HG03520 (cell line): ENCODE measurements at regions not wholly inside any gene's neighbourhood (a gene's known extent, or its start where the extent isn't known, plus 50 kb on each side); places are given as distances from the start of the nearest gene placed in this dataset.
"Not testable (repeated sequence)": the region's sequence is repeated elsewhere in the genome, so short reads cannot be mapped to it uniquely, and the experiment has no call there.

Experiments used
- ATAC-seq: cut with Tn5 transposase; IDR thresholded peaks from one replicate; pipeline ENCODE4 v1.9.1; 2021; ENCODE audit warnings: mild to moderate bottlenecking, moderate library complexity; ENCODE audit not compliant: unreplicated experiment

- ATAC-seq, result no peak
These were observed 403.8 kb upstream of the PRR20A start for GRCh38 chr13:56736966-56737365.

DNA sequence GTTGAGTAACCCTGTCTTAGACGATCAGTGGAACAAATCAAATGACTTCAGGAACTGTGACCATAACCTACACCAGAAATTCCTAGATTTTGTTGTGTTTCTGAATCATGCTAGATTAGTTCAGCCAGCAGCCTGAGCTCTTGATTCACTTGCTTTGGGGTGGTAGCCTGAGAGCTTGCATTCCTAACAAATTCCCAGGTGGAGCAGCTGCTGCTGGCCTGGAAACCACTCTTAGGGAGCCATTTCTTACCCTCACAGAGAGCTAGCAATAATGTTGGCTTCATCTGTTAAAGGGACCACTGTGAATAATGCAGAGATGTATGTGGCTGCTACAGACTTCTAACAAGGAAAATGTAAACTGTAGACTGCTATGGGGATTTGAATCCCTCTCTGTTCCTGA lies 388.1 kb upstream of the PRR20A start:
- no peak for ATAC-seq

GRCh38 chr13:56755181-56755935 lies 385.4 kb upstream of the PRR20A start:
- ATAC-seq, result no peak

DNA sequence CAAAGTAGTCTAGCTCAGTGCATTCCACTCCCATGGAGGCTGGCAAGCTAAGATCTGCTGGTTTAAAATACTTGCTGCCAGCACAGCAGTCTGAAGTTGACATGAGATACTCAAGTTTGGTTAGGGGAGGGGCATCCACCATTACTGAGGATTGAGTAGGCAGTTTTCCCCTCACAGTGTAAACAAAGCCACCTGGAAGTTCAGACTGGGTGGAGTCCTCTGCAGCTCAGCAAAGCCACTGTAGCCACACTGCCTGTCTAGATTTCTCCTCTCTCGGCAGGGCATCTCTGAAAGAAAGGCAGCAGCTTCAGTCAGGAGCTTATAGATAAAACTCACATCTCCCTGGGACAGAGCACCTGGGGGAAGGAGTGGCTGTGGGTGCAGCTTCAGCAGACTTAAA lies 377.4 kb upstream of the PRR20A start:
- ATAC-seq, result not testable (repeated sequence)

GRCh38 chr13:56773148-56773547 lies 367.6 kb upstream of the PRR20A start:
- ATAC-seq, result no peak

- no peak for ATAC-seq
These were observed 351.2 kb upstream of the PRR20A start for GRCh38 chr13:56789527-56789926.

- ATAC-seq, result no peak
These were observed 303.6 kb upstream of the PRR20A start for GRCh38 chr13:56837161-56837560.

GRCh38 chr13:56850852-56851251 lies 289.9 kb upstream of the PRR20A start:
- no peak for ATAC-seq

DNA sequence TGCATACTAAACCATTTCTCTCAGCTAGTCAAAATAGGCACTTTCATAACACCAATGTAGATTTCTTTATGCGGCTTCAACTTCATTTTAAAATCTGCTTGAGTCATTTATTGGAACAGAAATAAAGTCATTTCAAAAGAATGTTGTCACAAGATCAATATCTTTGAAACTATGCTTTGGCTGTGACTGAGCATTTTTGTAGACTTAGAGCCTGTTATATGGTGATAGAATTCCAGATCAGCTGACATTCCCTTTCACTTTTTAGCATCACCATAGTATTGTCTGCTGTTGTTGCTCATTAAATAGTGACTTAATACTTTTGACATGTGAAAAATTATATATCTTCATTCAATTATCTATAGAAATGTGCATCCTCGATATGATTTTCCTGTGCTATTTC lies 279.2 kb upstream of the PRR20A start:
- no peak for ATAC-seq

DNA sequence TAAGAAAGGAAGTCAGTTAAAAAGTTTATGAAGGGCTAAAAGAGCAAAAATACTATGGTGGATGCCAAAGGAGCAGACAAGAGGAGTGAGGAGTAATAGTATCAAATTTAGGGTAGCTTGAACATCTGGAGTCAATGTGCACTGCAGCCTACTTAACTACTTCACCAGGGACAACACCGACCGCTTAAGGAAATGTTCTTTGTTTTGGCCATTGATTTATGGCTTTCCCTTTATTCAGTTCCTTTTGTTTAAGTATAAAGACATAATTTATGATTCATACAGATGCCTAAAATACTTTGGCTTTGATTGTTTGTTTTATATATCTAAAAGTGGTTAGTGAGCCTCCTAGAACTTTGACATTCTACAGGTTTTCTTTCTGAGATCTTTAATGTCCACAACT lies 276.3 kb upstream of the PRR20A start:
- ATAC-seq, result no peak

GRCh38 chr13:56865416-56865815 lies 275.3 kb upstream of the PRR20A start:
- no peak for ATAC-seq

GRCh38 chr13:56869671-56870070 lies 271.0 kb upstream of the PRR20A start:
- no peak for ATAC-seq

GRCh38 chr13:56886398-56886797 lies 254.3 kb upstream of the PRR20A start:
- no peak for ATAC-seq

- ATAC-seq, result no peak
These were observed 252.3 kb upstream of the PRR20A start for GRCh38 chr13:56888455-56888854.

DNA sequence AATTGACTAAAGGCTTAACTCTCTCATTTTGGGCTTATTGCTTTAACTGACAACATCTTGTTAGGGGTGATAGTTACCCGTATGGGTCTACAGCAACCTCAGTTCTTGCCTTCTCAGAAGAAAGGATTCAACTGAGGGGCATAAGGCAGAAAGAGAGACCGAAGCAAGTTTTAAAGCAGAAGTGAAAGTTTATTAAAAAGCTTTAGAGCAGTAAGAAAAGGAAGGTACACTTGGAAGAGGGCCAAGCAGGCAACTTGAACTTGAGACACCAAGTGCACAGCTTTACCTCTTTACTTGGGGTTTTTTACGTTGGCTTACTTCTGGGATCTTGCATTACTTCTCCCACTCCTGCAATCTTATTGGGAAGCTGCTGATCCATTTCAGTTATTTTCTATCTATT lies 246.9 kb upstream of the PRR20A start:
- no peak for ATAC-seq

- no peak for ATAC-seq
These were observed 240.0 kb upstream of the PRR20A start for GRCh38 chr13:56900549-56901279.

GRCh38 chr13:56902276-56902675 lies 238.4 kb upstream of the PRR20A start:
- no peak for ATAC-seq

DNA sequence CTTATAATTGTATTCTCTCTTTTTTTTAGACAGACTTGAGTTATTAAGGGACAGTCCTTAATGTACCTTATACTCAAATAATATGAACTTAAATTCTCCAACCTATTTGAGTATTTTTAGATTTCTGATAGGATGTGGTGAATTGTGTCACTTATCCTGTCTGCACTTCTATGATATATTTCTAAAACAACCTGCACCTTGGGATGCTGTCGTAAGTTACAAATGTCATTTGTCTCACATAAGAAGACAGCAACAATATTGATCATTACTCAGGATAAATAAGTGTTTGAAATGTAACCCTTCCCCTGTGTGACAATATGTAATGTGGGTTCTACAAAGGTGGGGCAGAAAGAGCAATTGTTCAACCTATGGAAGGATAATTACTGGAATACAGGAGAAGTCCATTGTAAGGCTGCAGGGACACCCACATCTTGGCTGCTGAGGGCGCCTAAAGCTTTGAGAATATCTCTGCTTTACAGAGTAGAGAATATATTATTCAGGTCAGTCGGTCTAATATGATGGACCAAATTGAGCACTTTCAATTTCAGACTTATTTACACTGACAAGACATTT lies 236.9 kb upstream of the PRR20A start:
- no peak for ATAC-seq

DNA sequence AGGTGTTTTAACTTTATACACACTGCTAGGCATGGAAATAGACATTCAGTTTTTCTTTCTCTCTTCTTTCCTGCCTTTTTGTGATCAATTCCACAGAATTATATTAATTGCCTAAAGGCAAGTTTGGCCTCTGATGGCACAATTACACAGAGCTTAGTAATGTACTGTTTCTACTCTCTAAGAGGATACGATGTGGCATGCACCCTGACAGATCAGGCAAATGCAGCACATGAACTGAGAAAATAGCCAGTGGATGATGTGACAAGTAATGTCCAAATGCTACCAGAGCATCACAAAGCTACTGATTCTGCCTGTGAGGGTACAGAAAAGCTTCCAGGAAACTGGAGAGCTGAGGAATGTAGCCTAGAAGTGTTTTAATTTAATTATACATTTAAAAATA lies 233.8 kb upstream of the PRR20A start:
- ATAC-seq, result no peak

DNA sequence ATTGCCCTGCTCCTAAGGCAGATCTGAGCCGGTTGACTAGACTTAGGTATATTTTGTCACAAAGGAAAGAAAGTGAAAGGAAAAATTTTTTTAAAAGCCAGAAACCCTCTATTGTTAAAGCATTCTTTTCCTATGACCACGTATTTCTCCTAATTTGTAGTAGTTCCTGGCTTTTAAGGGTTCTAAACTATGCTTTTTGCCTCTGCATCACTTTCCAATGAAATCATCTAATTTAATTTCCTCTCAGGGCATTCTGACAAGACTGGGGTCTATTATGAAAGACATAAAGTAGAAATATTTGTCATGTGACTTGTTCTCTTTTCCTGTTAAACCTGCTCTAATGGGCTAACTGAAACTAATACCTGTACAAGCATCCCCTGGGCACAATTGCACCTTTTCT lies 233.0 kb upstream of the PRR20A start:
- ATAC-seq, result no peak

GRCh38 chr13:56909896-56910600 lies 230.7 kb upstream of the PRR20A start:
- no peak for ATAC-seq

- no peak for ATAC-seq
These were observed 222.8 kb upstream of the PRR20A start for GRCh38 chr13:56917966-56918365.
